ENCODE measurements at regions not wholly inside any gene's neighbourhood (a gene's known extent, or its start where the extent isn't known, plus 50 kb on each side); places are given as distances from the start of the nearest gene placed in this dataset.

DNA sequence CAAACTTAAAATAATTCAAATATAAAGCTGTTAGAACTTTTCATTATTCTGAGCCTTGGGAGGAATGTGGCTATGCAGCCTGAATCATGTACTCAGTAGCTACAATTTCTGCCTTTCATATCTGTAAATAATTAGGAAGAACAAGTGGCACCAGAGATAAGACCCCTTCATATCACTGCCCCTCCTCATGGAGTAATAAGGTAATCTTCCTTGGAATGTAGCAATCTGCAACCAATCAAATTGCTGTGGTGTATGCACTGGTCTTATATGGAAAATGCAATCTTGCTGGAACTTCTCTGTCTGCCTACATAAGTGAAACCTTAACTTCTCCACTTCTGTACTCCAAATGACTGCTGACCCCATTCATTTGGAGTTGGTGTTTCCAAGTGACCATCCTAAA, 104.4 kb upstream of the VANGL1 start:
- no peak for DNase-seq
- H3K27me3 ChIP-seq (replicated peaks in 1 of 7), result peaks cover 0 to 18% (median 0%) of the 10 kb centered on the region in 7 donors
- H3K4me1 ChIP-seq, result no peaks in the 10 kb centered on the region
- H3K9me3 ChIP-seq, result peaks cover 0 to 14% (median 5%) of the 10 kb centered on the region in 8 donors
- no peak overlapping the region for H3K27ac ChIP-seq
- intact Hi-C loops (cut with DNase I; ENCODE audit: low total_unique reads), result no loop called here
- H3K4me3 ChIP-seq, result no peak overlapping the region
- no peaks in the 10 kb centered on the region for H3K36me3 ChIP-seq
- no peak for TF ChIP-seq POLR2A (IDR thresholded peaks at IDR 0.05)
- TF ChIP-seq, protein P1, sequence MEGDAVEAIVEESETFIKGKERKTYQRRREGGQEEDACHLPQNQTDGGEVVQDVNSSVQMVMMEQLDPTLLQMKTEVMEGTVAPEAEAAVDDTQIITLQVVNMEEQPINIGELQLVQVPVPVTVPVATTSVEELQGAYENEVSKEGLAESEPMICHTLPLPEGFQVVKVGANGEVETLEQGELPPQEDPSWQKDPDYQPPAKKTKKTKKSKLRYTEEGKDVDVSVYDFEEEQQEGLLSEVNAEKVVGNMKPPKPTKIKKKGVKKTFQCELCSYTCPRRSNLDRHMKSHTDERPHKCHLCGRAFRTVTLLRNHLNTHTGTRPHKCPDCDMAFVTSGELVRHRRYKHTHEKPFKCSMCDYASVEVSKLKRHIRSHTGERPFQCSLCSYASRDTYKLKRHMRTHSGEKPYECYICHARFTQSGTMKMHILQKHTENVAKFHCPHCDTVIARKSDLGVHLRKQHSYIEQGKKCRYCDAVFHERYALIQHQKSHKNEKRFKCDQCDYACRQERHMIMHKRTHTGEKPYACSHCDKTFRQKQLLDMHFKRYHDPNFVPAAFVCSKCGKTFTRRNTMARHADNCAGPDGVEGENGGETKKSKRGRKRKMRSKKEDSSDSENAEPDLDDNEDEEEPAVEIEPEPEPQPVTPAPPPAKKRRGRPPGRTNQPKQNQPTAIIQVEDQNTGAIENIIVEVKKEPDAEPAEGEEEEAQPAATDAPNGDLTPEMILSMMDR (IDR thresholded peaks at IDR 0.05 in 8 of 11, conservative IDR thresholded peaks at IDR 0.05 in 3 of 11), result no peak
- no peak for TF ChIP-seq POLR2AphosphoS5 (IDR thresholded peaks at IDR 0.05)

DNA sequence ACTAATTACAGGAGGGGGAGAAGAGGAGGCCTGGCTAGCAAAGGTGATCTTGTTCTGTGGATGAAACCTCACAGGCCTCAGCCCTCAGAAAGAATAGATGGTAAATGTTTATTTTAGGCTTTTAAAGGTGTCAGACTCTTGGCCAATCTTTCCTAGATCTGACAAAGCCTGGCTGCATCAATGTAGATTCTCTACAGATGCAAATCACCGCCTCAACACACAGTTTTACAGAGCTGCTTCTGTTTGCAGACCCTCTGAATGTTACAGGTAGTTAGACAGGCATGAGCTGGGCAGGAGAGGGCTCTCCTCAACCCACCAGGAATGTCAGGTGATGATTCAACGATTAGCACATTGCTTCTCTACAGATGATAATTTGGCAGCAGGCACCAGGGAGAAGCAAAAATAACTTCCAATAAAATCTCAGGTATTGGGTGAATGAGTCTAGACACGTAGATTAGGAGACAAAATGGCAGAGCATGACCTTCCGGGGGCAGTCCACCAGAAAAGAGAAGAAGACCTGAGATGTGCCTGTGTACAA, 105.4 kb upstream of the VANGL1 start:
- Histone ChIP-seq H3K4me1 (no peaks in the 10 kb centered on the region), H3K4me3 (no peak overlapping the region), H3K9me3 (peaks cover 0 to 14% (median 5%) of the 10 kb centered on the region in 8 donors), H3K36me3 (no peaks in the 10 kb centered on the region), H3K27ac (no peak overlapping the region), H3K27me3 (replicated peaks in 1 of 7) (peaks cover 0 to 16% (median 0%) of the 10 kb centered on the region in 7 donors)
- intact Hi-C loops (cut with DNase I; ENCODE audit: low total_unique reads), result no loop called here
- DNase-seq, result no peak
- TF ChIP-seq POLR2AphosphoS5 (IDR thresholded peaks at IDR 0.05) (no peak), POLR2A (IDR thresholded peaks at IDR 0.05) (no peak)
- TF ChIP-seq, protein P1 (IDR thresholded peaks at IDR 0.05 in 8 of 11, conservative IDR thresholded peaks at IDR 0.05 in 3 of 11), result no peak
- WGBS, 5 donors, result 84 to 89% (median 86%) methylated on average over 4 of the region's 4 CpGs

DNA sequence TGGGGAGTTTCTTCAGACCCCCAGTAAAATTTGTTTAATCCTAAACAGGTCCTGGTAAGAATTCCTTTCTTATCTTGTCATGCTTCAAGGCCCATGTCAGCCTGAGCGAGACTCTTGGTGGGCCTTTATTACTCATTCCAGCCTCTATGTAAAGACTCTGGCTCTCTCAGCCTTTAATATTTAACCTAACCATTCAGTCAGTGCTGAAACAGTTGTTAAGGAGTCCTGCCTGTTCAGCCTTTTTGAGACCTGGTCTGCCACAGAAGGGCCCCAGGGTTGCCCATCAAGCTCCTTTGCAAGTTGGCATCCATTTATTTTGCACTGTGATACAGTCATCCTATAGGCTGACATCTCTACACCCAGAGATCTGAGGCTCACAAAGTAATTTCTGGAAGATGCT, 107.7 kb upstream of the VANGL1 start:
- no peak for DNase-seq
- intact Hi-C loops (cut with DNase I; ENCODE audit: low total_unique reads), result no loop called here
- TF ChIP-seq POLR2A (IDR thresholded peaks at IDR 0.05) (no peak), POLR2AphosphoS5 (IDR thresholded peaks at IDR 0.05) (no peak)
- TF ChIP-seq, protein P1 (IDR thresholded peaks at IDR 0.05 in 8 of 11, conservative IDR thresholded peaks at IDR 0.05 in 3 of 11), result no peak
- Histone ChIP-seq H3K9me3 (peaks cover 0 to 14% (median 5%) of the 10 kb centered on the region in 8 donors), H3K4me3 (no peak overlapping the region), H3K36me3 (no peaks in the 10 kb centered on the region), H3K4me1 (no peaks in the 10 kb centered on the region), H3K27me3 (replicated peaks in 1 of 7) (peaks cover 0 to 6% (median 0%) of the 10 kb centered on the region in 7 donors), H3K27ac (no peak overlapping the region)
- WGBS, 5 donors, result 87 to 96% (median 93%) methylated on average over 1 of the region's 1 CpG

DNA sequence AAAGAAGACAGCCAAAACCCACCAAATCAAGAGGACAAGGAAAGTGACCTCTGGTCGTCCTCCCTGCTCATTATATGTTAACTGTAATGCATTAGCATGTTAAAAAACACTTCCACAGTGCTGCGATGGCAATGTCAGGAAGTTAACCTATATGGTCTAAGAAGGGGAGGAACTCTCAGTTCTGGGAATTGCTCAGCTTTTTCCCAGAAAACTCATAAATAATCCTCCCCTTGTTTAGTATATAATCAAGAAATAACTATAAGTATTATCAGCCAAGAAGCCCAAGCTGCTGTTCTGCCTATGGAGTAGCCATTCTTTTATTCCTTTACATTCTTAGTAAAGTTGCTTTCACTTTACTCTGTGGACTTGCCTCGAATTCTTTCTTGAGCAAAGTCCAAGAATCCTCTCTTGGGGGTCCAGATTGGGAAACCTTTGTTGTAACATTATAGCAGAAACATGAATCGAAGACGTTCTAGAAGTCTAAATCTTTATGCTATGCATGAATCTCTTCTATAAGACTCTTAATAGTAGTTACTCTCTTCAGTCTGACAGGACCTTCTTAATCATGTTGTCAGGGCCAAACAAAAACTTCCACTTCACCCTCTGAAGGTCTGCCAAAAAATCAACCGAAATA, 110.0 kb upstream of the VANGL1 start:
- peaks cover 0 to 14% (median 5%) of the 10 kb centered on the region in 8 donors for H3K9me3 ChIP-seq
- peaks cover 0 to 6% (median 0%) of the 10 kb centered on the region in 7 donors for H3K27me3 ChIP-seq (replicated peaks in 1 of 7)
- no peak overlapping the region for H3K4me3 ChIP-seq
- intact Hi-C loops (cut with DNase I; ENCODE audit: low total_unique reads), result no loop called here
- 41 to 56% (median 45%) methylated on average over 6 of the region's 6 CpGs for WGBS, 5 donors
- DNase-seq, result no peak
- H3K36me3 ChIP-seq, result no peaks in the 10 kb centered on the region
- no peak for TF ChIP-seq POLR2AphosphoS5 (IDR thresholded peaks at IDR 0.05)
- H3K4me1 ChIP-seq, result no peaks in the 10 kb centered on the region
- H3K27ac ChIP-seq, result no peak overlapping the region
